HG03108 (cell line): ENCODE measurements at regions not wholly inside any gene's neighbourhood (a gene's known extent, or its start where the extent isn't known, plus 50 kb on each side); places are given as distances from the start of the nearest gene placed in this dataset.

Experiments
- ATAC-seq: cut with Tn5 transposase; IDR thresholded peaks from one replicate; pipeline ENCODE4 v1.9.1; 2021; ENCODE audit warnings: moderate library complexity; ENCODE audit not compliant: unreplicated experiment

DNA sequence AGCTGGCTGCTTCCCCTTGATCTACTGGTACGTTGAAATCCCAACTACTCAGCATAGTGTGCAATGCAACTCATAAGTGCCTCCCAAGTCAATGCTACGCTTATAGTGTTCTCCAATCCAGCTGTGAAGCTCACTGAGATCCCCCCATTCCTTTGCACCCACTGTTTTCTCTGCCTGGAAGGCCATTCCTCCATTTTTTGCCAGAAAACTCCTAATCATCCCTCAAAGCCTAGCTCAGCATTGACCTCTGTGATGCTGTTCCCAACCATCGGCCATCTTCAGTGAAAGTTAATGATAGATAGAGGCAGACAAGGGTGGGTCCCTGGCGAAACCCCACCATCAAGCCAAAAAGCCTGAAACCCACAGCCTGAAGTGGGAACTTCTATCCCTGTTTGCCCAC is 211.0 kb downstream of the ENC1 start:
- ATAC-seq, result no peak

GRCh38 chr5:74428876-74429275 is 211.7 kb downstream of the ENC1 start:
- no peak for ATAC-seq

- ATAC-seq, result no peak
Observed at GRCh38 chr5:74428275-74428674, 212.3 kb downstream of the ENC1 start.

GRCh38 chr5:74426506-74426905 is 214.0 kb downstream of the ENC1 start:
- no peak for ATAC-seq

DNA sequence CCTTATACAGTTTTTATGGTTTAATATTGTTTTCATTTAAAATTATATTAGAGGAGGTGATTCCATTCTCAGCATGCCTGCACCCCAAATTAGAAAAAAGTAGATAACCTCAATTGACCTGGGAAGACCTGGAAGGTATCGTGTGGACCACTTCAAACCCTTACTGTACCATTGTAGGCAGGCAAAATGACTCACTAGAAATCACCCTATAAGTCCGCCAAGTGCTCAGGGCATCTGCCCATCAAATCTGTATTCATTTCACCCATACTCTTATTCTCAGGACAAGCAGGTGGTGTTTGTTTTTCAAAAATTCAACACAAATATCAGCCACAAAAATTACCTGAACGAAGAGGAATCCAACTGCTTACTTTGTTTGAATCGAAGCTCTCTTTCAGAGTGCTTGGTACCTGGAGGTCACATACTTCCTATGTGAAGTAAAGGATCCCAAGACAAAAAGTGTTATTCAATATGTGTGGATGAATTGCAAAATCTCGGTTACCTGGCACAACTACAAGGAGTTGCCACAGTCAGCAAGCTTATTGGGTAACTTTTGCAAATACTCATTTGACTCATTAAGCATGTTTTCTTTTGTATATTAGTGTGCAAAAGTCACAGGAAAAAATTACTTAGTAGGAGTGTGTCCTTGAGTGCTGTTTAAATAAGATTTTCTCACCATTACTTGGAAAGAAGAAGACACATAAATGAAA is 216.2 kb downstream of the ENC1 start:
- no peak for ATAC-seq

DNA sequence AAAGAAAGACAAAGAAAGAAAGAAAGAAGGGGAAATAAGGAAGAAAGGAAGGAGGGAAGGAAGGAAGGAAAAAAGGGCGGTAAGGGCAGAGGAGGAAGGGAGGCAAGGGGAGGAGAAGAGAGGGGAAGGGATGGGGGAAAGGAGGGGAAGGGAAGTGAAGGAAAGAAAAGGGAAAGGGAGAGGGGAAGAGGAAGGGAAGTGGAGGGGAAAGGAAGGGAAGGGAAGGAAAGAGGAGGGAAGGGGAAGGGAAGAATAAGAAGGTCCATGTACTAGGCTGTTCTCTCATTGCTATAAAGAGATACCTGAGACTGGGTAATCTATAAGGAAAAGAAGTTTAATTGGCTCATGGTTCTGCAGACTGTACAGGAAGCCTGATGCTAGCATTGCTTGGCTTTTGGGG is 217.1 kb downstream of the ENC1 start:
- ATAC-seq, result no peak

GRCh38 chr5:74422671-74423070 is 217.9 kb downstream of the ENC1 start:
- ATAC-seq, result no peak

GRCh38 chr5:74422030-74422429 is 218.5 kb downstream of the ENC1 start:
- no peak for ATAC-seq

DNA sequence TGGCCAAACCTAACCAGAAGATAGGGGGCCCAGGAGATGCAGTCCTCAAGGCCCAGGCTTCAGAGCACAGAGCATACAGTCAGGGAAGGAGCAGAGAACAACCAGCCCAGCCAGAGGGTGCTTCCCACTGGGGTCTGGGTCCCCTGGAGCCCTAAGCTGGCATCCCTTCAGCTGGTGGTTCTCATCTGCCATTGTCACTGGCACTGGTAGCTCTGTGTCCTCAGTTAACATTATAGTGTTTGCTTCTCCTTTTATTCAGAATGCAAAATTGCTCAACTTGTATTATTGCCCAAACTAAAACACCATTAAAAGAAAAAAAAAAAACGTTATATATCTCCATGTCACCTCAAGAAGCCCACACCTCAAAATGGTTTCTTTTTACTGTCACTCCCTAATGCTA is 219.2 kb downstream of the ENC1 start:
- ATAC-seq, result no peak

GRCh38 chr5:74420947-74421346 is 219.6 kb downstream of the ENC1 start:
- ATAC-seq, result no peak

DNA sequence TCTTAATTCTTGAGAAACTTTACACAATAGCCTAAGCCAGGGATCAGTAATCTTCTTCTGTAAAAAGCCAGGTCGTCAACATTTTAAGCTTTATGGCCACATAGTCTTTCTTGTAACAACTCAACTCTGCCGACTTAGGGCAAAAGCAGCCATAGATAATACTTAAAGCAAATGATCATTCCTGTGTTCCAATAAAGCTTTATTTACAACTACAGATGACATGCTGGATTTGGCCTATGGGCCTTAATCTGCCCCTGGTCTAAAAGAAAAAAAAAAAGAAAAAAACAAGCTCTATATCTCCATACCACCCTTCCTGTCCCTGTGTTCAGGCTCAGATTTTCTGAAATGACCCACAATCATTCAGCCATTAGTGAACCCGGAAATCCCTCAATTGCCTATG is 220.3 kb downstream of the ENC1 start:
- no peak for ATAC-seq

DNA sequence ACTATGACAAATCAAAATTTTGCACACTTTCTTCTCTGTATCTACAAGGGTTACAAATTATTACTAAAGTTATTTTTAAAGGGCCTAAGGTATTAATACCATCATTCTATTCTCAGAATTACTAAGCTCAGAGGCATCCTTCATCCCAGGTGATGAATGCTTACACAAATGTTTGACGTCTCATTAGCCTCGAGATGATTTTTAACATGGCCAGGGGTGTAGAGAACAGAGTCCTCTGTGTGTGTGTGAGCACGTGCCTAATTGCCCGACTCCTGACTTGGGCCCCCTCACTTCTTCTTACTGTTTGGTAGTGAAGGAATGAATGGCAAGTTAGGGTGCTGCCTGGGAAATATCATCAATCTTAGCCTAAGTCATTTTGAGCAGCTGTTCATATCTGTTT is 221.1 kb downstream of the ENC1 start:
- ATAC-seq, result no peak

GRCh38 chr5:74418709-74419108 is 221.8 kb downstream of the ENC1 start:
- ATAC-seq, result no peak

GRCh38 chr5:74418261-74418660 is 222.3 kb downstream of the ENC1 start:
- no peak for ATAC-seq

DNA sequence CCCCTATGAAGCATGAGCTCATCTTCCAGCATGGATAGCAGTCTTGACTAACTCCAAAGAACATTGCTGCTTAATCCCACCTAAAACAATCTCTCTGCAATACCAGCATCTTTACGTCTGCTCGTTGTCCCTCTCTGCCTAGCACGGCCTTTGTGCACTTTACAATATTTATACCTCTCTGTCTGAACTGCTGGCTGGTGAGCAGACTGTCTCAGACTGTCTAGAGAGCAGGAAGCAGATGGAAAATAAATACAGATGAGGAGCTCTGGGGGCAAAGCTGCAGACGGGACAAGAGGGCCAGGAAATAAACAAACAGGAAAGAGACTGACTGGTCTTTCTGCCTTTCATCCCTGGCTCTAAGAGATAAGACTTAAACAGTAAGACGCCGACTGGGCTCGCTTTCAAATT is 224.8 kb downstream of the ENC1 start:
- no peak for ATAC-seq

GRCh38 chr5:74414228-74414627 is 226.3 kb downstream of the ENC1 start:
- no peak for ATAC-seq

GRCh38 chr5:74413403-74414048 is 227.0 kb downstream of the ENC1 start:
- no peak for ATAC-seq

- ATAC-seq, result no peak
Observed at GRCh38 chr5:74412066-74412465, 228.5 kb downstream of the ENC1 start.

DNA sequence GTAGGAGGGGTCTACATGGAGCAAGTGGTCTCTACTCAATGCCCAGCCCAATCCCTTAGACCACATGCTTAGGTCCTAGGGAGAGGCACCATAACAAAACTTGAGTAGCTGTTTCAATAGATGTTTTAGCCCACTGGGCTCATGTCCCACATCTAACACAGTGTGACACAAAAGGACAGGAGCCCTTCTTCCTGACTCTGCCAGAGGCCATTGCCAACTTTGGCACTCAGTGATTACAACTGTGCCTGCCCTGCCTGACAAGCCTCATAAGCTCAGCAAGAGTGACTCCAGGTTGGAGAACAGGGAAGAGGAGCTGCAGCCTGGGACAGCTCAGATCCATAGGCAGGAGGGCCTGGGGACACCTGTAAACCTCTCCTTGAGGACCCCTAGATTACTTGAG is 230.8 kb downstream of the ENC1 start:
- ATAC-seq, result no peak

- no peak for ATAC-seq
Observed at GRCh38 chr5:74409166-74409706, 231.3 kb downstream of the ENC1 start.

- no peak for ATAC-seq
Observed at GRCh38 chr5:74408150-74409043, 232.1 kb downstream of the ENC1 start.

- ATAC-seq, result no peak
Observed at GRCh38 chr5:74407701-74408100, 232.8 kb downstream of the ENC1 start.
